ENCODE measurements at regions not wholly inside any gene's neighbourhood (a gene's known extent, or its start where the extent isn't known, plus 50 kb on each side); places are given as distances from the start of the nearest gene placed in this dataset.

DNA sequence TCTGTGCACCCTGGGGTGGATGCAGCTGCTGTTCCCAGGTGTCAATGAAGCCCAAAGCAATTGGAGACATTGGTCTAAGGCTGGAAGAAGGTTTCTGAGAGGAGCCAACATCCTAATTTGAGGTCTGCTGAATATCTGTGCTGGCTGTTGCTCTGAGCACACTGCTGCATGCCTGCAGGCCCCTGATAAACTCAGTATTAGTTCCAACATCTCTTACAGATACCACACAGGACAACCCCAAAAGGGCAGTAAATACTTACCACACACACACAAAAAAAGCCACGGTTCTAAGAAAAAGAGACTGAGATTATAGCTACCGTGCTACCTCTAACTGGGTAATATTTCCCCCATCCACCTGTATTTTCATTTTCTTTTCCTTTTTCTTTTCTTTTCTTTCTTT, 164.3 kb upstream of the SOX4 start:
- no peak for DNase-seq (ENCODE audit: low read depth)
- H3K4me3 ChIP-seq (ENCODE audit: low read depth, low read length), result no peak overlapping the region
- TF ChIP-seq, protein P1, sequence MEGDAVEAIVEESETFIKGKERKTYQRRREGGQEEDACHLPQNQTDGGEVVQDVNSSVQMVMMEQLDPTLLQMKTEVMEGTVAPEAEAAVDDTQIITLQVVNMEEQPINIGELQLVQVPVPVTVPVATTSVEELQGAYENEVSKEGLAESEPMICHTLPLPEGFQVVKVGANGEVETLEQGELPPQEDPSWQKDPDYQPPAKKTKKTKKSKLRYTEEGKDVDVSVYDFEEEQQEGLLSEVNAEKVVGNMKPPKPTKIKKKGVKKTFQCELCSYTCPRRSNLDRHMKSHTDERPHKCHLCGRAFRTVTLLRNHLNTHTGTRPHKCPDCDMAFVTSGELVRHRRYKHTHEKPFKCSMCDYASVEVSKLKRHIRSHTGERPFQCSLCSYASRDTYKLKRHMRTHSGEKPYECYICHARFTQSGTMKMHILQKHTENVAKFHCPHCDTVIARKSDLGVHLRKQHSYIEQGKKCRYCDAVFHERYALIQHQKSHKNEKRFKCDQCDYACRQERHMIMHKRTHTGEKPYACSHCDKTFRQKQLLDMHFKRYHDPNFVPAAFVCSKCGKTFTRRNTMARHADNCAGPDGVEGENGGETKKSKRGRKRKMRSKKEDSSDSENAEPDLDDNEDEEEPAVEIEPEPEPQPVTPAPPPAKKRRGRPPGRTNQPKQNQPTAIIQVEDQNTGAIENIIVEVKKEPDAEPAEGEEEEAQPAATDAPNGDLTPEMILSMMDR (IDR thresholded peaks at IDR 0.05; ENCODE audit: low read depth, low read length, missing control alignments), result no peak

DNA sequence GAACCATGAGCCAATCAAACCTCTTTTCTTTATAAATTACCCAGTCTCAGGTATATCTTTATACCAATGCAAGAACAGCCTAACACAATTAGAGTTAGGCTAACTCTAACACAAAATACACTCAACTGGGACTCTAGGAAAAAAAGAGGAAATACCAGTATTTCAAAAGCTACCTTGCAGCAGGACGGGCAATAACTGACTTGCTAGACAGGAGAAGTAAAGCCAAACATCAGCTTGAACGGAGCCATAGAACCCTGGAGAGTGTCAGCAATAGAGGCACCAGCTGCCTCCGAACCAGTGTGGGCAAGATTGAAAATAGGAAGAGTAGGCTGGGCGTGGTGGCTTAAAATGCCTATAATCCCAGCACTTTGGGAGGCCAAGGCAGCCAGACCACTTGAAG, 162.0 kb upstream of the SOX4 start:
- no peak for DNase-seq (ENCODE audit: low read depth)
- TF ChIP-seq, protein P1 (IDR thresholded peaks at IDR 0.05; ENCODE audit: low read depth, low read length, missing control alignments), result no peak
- H3K4me3 ChIP-seq (ENCODE audit: low read depth, low read length), result no peak overlapping the region

DNA sequence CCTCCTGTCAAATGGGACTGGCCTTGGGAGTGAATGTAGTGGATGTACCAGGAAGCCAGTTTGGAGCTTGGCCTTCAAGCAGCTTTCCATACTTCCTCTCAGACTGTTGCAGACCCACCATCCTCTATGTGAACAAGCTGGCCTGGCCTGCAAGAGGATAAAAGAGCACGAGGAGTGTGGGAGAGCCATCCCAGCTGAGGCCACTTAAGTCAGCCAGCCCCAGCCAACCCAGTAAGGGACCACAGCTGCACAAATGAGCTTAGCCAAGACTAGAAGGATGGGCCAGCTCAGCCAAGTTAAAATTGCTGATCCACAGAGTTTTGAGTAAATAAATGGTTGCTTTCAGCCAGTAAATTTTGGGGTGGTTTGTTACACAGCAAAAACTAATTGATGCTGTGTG, 156.9 kb upstream of the SOX4 start:
- TF ChIP-seq, protein P1 (IDR thresholded peaks at IDR 0.05; ENCODE audit: low read depth, low read length, missing control alignments), result no peak
- DNase-seq (ENCODE audit: low read depth), result no peak
- no peak overlapping the region for H3K4me3 ChIP-seq (ENCODE audit: low read depth, low read length)

DNA sequence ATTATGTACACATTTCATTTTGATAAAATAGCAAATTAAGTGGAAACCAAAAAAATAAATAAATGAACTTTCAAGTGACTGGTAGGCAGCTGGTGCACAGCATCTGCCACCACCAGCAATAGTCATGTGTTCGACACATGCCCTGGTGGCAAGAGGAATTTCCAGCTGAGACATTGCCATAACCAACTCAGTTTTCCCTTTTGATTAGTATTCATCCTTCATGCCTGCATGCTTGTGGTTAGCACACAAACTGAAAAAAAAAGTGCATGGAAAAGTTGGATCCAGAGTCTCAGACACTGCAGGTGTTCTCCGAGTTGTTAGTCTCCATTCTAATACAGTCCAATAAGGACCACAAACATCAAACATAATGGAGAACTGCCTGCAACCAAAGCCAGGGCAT, 156.0 kb upstream of the SOX4 start:
- H3K4me3 ChIP-seq (ENCODE audit: low read depth, low read length), result peak overlapping the region; percentile 40; the same call in 1 of the 2 replicates
- no peak for DNase-seq (ENCODE audit: low read depth)
- TF ChIP-seq, protein P1 (IDR thresholded peaks at IDR 0.05; ENCODE audit: low read depth, low read length, missing control alignments), result no peak

DNA sequence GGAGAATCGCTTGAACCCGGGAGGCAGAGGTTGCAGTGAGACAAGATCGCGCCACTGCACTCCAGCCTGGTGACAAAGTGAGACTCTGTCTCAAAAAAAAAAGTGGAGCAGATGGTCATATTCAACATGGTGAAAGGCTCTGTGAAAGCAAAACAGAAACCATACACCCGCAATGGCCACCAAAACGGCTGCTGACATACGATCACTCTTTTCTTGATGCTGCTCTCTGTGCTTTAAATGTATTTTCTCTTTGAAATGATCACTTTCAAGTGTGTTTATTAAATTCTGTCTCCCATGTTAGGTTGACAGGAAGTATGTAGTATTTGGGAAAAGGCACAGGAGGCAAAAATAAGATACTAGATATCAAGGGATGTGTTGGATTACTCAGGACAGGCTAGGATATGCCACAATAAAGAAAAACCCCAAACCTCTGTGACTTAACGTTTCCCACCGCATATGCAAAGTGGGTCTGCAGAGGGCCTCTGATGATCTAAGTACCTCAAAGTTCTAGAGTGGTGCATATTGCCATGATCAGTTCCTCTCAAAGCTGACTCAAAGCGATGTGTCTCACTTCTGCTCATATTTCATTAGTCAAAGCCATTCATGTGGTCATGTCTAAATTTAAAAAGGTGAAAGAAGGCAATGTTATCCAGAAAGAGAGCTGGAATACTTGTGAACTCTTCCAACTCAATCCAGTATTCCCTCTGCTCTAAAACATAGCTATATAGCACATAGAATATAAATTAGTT, 155.1 kb upstream of the SOX4 start:
- peak overlapping the region; percentile 40 for H3K4me3 ChIP-seq (ENCODE audit: low read depth, low read length)
- TF ChIP-seq, protein P1 (IDR thresholded peaks at IDR 0.05; ENCODE audit: low read depth, low read length, missing control alignments), result no peak
- DNase-seq (ENCODE audit: low read depth), result peak; percentile 94

DNA sequence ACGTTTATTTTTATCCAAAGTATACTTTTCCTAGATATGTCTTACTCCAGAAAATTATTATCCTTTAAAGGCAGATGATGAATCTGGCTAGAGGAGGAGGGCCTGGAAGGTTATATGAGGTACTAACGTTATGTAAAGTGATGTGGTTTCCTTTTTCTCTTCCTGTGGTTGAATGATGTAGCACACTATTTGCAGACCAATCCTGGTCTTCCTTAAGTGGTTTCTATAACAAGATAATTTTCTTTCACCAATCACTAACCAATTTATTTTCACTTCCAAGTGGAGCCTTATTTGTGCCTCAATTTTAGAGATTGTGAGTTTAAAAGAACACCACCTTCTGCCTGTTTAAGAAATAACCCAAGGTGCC, 154.6 kb upstream of the SOX4 start:
- TF ChIP-seq, protein P1 (IDR thresholded peaks at IDR 0.05; ENCODE audit: low read depth, low read length, missing control alignments), result no peak
- H3K4me3 ChIP-seq (ENCODE audit: low read depth, low read length), result no peak overlapping the region
- DNase-seq (ENCODE audit: low read depth), result peak; percentile 39

DNA sequence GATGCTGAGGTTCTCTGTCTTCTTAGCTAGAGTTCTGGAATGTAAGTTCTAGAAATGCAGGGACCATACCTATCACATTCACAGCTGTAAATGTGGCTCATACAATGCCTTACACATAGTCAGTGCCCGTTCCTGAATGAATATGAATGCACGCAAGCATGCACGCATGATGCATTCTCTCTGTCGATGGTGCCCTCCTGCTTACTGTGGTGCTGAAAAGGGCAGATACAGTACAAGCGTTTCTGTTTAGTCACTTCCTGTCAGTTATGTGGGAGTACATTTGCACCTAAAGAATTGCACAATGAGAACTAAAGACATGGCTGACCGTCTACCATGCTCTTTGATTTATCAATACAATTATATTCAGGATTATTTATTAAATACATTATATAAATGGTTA, 152.2 kb upstream of the SOX4 start:
- no peak for DNase-seq (ENCODE audit: low read depth)
- TF ChIP-seq, protein P1 (IDR thresholded peaks at IDR 0.05; ENCODE audit: low read depth, low read length, missing control alignments), result no peak
- no peak overlapping the region for H3K4me3 ChIP-seq (ENCODE audit: low read depth, low read length)
